Breast epithelium (tissue), 3 donors: ENCODE measurements at regions not wholly inside any gene's neighbourhood (a gene's known extent, or its start where the extent isn't known, plus 50 kb on each side); places are given as distances from the start of the nearest gene placed in this dataset.

ENCODE experiments used
- CTCF ChIP-seq, 3 donors: fragments of 450-650 bp; IDR thresholded peaks; one replicate each; pipeline ENCODE4 v1.5.1; 2016 to 2017; ENCODE audit warnings: antibody characterized with exemption in 3 of 3, mild to moderate bottlenecking in 3 of 3, moderate library complexity in 3 of 3
- POLR2A ChIP-seq: fragments of 450-650 bp; IDR thresholded peaks from one replicate; pipeline ENCODE4 v1.6.1; 2016; ENCODE audit warnings: antibody characterized with exemption, mild to moderate bottlenecking, moderate library complexity

- TF ChIP-seq CTCF (IDR thresholded peaks at IDR 0.05) (no peak), POLR2A (no peak)
These were observed 208.9 kb upstream of the CFAP20DC start for GRCh38 chr3:59258550-59259260.
